HG03095 (cell line): ENCODE measurements at regions not wholly inside any gene's neighbourhood (a gene's known extent, or its start where the extent isn't known, plus 50 kb on each side); places are given as distances from the start of the nearest gene placed in this dataset.
"Not testable (repeated sequence)": the region's sequence is repeated elsewhere in the genome, so short reads cannot be mapped to it uniquely, and the experiment has no call there.

ENCODE experiments used
- ATAC-seq: cut with Tn5 transposase; IDR thresholded peaks from one replicate; pipeline ENCODE4 v1.9.1; 2021; ENCODE audit warnings: moderate library complexity; ENCODE audit not compliant: unreplicated experiment

- ATAC-seq: no peak
These were observed 118.9 kb upstream of the ZC3H11B start for GRCh38 chr1:219731771-219732170.

- no peak for ATAC-seq
These were observed 113.8 kb upstream of the ZC3H11B start for GRCh38 chr1:219726480-219727272.

GRCh38 chr1:219724440-219724839, 111.5 kb upstream of the ZC3H11B start:
- ATAC-seq: no peak

GRCh38 chr1:219717536-219717935, 104.6 kb upstream of the ZC3H11B start:
- no peak for ATAC-seq

GRCh38 chr1:219716611-219717114, 103.8 kb upstream of the ZC3H11B start:
- no peak for ATAC-seq

- ATAC-seq: no peak
These were observed 101.1 kb upstream of the ZC3H11B start for GRCh38 chr1:219713981-219714381.

- no peak for ATAC-seq
These were observed 99.6 kb upstream of the ZC3H11B start for GRCh38 chr1:219712506-219712905.

GRCh38 chr1:219710529-219711194, 97.8 kb upstream of the ZC3H11B start:
- no peak for ATAC-seq

GRCh38 chr1:219708919-219709543, 96.1 kb upstream of the ZC3H11B start:
- ATAC-seq: no peak

- ATAC-seq: not testable (repeated sequence)
These were observed 95.0 kb upstream of the ZC3H11B start for GRCh38 chr1:219707885-219708284.

GRCh38 chr1:219704331-219704730, 91.4 kb upstream of the ZC3H11B start:
- not testable (repeated sequence) for ATAC-seq

- no peak for ATAC-seq
These were observed 90.4 kb upstream of the ZC3H11B start for GRCh38 chr1:219703368-219703639.

- ATAC-seq: no peak
These were observed 88.6 kb upstream of the ZC3H11B start for GRCh38 chr1:219701476-219701875.

- no peak for ATAC-seq
These were observed 87.0 kb upstream of the ZC3H11B start for GRCh38 chr1:219699870-219700269.

- ATAC-seq: no peak
These were observed 84.8 kb upstream of the ZC3H11B start for GRCh38 chr1:219697682-219698081.

GRCh38 chr1:219692981-219693380, 80.1 kb upstream of the ZC3H11B start:
- no peak for ATAC-seq

GRCh38 chr1:219689774-219690173, 76.9 kb upstream of the ZC3H11B start:
- no peak for ATAC-seq

GRCh38 chr1:219687779-219688178, 74.9 kb upstream of the ZC3H11B start:
- ATAC-seq: no peak

GRCh38 chr1:219686171-219686570, 73.3 kb upstream of the ZC3H11B start:
- no peak for ATAC-seq

GRCh38 chr1:219682788-219683187, 69.9 kb upstream of the ZC3H11B start:
- ATAC-seq: no peak

GRCh38 chr1:219681876-219682275, 69.0 kb upstream of the ZC3H11B start:
- no peak for ATAC-seq
